ENCODE measurements at regions not wholly inside any gene's neighbourhood (a gene's known extent, or its start where the extent isn't known, plus 50 kb on each side); places are given as distances from the start of the nearest gene placed in this dataset.

- no peak for TF ChIP-seq CEBPB (IDR thresholded peaks at IDR 0.05; ENCODE audit: low read depth, low read length)
- TF ChIP-seq, protein P1, sequence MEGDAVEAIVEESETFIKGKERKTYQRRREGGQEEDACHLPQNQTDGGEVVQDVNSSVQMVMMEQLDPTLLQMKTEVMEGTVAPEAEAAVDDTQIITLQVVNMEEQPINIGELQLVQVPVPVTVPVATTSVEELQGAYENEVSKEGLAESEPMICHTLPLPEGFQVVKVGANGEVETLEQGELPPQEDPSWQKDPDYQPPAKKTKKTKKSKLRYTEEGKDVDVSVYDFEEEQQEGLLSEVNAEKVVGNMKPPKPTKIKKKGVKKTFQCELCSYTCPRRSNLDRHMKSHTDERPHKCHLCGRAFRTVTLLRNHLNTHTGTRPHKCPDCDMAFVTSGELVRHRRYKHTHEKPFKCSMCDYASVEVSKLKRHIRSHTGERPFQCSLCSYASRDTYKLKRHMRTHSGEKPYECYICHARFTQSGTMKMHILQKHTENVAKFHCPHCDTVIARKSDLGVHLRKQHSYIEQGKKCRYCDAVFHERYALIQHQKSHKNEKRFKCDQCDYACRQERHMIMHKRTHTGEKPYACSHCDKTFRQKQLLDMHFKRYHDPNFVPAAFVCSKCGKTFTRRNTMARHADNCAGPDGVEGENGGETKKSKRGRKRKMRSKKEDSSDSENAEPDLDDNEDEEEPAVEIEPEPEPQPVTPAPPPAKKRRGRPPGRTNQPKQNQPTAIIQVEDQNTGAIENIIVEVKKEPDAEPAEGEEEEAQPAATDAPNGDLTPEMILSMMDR (IDR thresholded peaks at IDR 0.05; ENCODE audit: control extremely low read depth in 1 of 3, insufficient read depth in 1 of 3, low read depth in 1 of 3, low read length in 3 of 3): no peak
Measured at GRCh38 chr3:150064971-150065370, 94.3 kb upstream of the PFN2 start.
